ENCODE measurements at regions not wholly inside any gene's neighbourhood (a gene's known extent, or its start where the extent isn't known, plus 50 kb on each side); places are given as distances from the start of the nearest gene placed in this dataset.
"Not testable (repeated sequence)": the region's sequence is repeated elsewhere in the genome, so short reads cannot be mapped to it uniquely, and the experiment has no call there.

- DNase-seq, result no peak
Observed at GRCh38 chr18:56436651-56437050, 201.7 kb downstream of the TXNL1 start.

- no peak for DNase-seq
Observed at GRCh38 chr18:56433919-56434318, 204.5 kb downstream of the TXNL1 start.

- DNase-seq, result no peak
Observed at GRCh38 chr18:56431551-56431950, 206.8 kb downstream of the TXNL1 start.

- no peak for DNase-seq
Observed at GRCh38 chr18:56423626-56424025, 214.8 kb downstream of the TXNL1 start.

DNA sequence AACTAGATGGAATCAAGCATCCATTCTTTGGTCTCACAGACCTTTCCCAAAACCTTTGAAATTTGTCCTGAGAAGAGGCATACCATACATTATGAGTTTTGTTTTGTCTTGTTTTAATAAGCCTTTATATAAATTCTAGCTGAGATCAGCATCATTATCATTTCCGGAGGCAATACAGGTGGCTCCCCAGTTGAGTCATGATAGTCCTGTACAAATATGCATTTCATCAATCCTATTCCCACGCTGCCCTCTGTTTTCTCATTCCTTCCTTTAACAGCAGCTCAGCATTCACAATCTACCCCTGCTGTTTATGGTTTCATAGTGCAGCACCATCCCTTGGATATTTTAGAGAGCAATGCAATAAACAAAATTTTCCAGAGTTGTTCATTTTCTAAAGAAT lies 216.7 kb downstream of the TXNL1 start:
- no peak for DNase-seq

- not testable (repeated sequence) for DNase-seq
Observed at GRCh38 chr18:56420868-56421267, 217.5 kb downstream of the TXNL1 start.

DNA sequence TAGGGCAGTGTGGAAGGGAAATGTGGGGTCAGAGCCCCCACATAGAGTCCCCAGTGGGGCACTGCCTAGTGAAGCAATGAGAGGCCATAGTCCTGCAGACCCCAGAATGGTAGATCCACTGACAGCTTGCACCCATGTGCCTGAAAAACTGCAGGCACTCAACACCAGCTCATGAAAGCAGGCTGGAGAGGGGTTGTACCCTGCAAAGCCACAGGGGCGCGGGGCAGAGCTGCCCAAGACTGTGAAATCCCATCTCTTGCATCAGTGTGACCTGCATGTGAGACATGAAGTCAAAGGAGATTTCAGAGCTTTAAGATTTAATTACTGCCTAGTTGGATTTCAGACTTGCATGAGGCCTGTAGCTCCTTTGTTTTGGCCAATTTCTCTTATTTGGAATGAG lies 224.0 kb downstream of the TXNL1 start:
- no peak for DNase-seq

DNA sequence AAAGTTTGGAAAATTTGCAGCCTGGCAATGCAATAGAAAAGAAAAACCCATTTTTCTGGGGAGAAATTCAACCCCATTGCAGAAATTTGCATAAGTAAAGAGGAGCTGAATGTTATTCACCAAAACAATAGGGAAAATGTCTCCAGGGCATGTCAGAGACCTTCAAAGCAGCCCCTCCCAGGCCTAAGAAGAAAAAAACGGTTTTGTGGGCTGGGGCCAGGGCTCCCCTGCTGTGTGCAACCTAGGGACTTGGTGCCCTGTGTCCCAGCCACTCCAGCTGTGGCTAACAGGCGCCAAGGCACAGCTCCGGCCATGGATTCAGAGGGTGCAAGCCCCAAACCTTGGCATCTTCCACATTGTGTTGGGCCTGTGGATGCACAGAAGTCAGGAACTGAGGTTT lies 224.5 kb downstream of the TXNL1 start:
- DNase-seq, result no peak

- DNase-seq, result no peak
Observed at GRCh38 chr18:56412951-56413350, 225.4 kb downstream of the TXNL1 start.

- no peak for DNase-seq
Observed at GRCh38 chr18:56409736-56410135, 228.7 kb downstream of the TXNL1 start.

GRCh38 chr18:56407646-56408180 lies 230.7 kb downstream of the TXNL1 start:
- no peak for DNase-seq

GRCh38 chr18:56402872-56403516 lies 235.4 kb downstream of the TXNL1 start:
- no peak for DNase-seq

GRCh38 chr18:56393870-56394269 lies 244.5 kb downstream of the TXNL1 start:
- no peak for DNase-seq

DNA sequence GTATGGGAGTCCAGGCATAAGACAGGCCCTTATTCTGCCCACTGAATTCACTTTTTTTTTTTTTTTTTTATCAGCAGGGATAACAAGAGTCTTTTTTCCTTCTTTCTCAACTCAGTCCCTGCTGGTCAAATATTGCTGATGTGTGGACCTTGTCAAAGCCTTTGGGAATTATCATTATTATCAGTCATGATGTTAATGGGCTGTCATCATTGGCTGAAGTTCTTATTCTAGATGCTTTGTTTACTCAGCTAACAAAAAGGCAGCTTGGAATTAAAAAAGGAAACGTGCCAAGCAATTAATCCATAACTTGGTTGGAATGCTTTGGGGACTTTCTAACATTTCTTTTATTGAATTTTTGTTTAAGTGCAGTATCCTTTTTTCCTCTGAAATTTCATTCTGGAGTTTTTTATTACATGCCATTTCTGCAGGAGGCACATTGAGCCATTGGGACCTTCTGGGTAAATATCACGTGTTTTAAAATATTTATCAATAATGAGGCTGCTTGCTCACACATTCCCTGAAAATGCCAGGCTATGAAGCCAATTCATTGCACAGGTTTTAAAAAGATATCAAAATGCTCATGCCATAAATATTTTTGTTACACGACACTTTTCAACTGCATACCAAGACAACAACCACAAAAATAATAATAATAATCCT lies 246.3 kb downstream of the TXNL1 start:
- DNase-seq, result no peak

- no peak for DNase-seq
Observed at GRCh38 chr18:56390626-56391025, 247.8 kb downstream of the TXNL1 start.

DNA sequence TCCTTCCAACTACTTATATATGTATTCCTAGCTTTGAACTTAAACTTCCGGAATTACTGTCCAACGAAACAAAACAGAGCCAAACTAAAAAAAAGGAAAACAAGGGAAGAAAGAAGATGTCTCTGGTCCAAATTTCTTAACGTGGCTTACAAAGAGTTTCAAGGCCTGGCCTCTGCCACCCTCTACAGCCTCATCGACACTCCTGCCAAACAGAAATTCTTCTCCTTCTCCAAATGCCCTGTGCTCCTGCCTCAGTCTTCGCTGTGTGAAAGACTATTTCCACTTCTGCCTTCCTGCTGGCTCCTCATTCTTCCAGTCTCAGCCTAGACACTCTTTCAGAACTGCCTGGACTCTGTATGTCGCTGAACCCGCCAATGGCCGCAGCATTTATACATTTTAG lies 249.2 kb downstream of the TXNL1 start:
- no peak for DNase-seq

GRCh38 chr18:56388571-56388970 lies 249.8 kb downstream of the TXNL1 start:
- no peak for DNase-seq

- no peak for DNase-seq
Observed at GRCh38 chr18:56386856-56387255, 251.5 kb downstream of the TXNL1 start.

GRCh38 chr18:56383349-56383748 lies 255.0 kb downstream of the TXNL1 start:
- no peak for DNase-seq

DNA sequence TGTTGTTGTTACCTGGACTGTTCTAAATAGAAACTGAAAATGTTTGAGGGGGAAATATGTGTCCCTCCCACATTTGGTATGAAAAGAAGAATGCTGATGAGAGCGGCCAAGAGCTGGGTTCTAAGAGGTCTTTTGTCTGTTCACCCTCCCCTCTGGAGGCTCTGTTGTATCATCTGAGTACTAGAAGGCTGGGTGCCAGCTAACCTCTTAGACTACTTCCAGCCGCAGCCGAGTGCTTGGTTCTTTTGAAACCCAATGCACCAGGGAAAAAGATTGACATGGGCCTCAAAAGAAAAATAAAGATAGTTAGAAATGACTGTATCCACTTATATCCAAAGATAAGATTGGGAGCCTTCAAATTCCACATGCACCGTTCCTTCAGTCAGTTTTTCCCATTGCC lies 255.9 kb downstream of the TXNL1 start:
- DNase-seq, result no peak

GRCh38 chr18:56381196-56381595 lies 257.2 kb downstream of the TXNL1 start:
- DNase-seq, result no peak

DNA sequence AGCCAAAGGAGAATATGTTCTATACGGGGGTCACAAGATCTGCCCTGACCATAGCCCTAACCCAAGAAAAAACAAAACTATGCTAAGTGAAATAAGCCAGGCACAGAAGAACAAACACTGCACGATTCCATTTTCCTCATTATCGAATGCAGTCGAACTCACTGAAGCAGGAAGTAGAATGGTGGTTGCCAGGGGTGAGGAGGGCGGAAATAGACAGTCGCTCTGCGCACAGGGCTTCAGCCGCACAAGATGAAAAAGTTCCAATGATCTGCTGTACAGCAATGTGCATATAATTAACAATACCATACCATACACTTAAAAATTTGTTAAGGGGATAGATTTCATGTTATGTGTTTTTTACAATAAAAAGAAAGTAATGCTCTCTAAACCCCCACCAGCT lies 257.7 kb downstream of the TXNL1 start:
- DNase-seq, result no peak

- no peak for DNase-seq
Observed at GRCh38 chr18:56379256-56379655, 259.1 kb downstream of the TXNL1 start.

- no peak for DNase-seq
Observed at GRCh38 chr18:56377231-56377630, 261.2 kb downstream of the TXNL1 start.
